Neural cell (in vitro differentiated cells): ENCODE measurements at regions not wholly inside any gene's neighbourhood (a gene's known extent, or its start where the extent isn't known, plus 50 kb on each side); places are given as distances from the start of the nearest gene placed in this dataset.
A peak's percentile ranks its signal among the peaks of the same experiment; 100 is the strongest.

Experiments
- EZH2 ChIP-seq: fragments of 200-600, 300-800 bp; shearing (Covaris generic), sonication (generic); IDR thresholded peaks from 2 replicates; pipeline ENCODE4 v1.6.1; 2014; ENCODE audit warnings: antibody characterized with exemption, low read length, borderline replicate concordance, mild to moderate bottlenecking; ENCODE audit not compliant: insufficient read depth, poor library complexity, severe bottlenecking
- POLR2AphosphoS5 ChIP-seq: IDR thresholded peaks from 2 replicates; pipeline ENCODE4 v1.6.1; 2012
- RAD21 ChIP-seq: fragments of 450-650 bp; conservative IDR thresholded peaks from 2 replicates; pipeline ENCODE4 v1.6.1; 2014; ENCODE audit warnings: antibody characterized with exemption, mild to moderate bottlenecking, moderate library complexity
- TAF1 ChIP-seq: IDR thresholded peaks from 2 replicates; pipeline ENCODE4 v1.6.1; 2012; ENCODE audit warnings: low read depth
- TF ChIP-seq, protein P1 (sequence below): fragments of 450-650 bp; IDR thresholded peaks from 2 replicates; pipeline ENCODE4 v1.5.1; 2014; ENCODE audit warnings: antibody characterized with exemption, mild to moderate bottlenecking, moderate library complexity; ENCODE audit not compliant: poor library complexity, severe bottlenecking
- TF ChIP-seq, protein P2 (sequence below): IDR thresholded peaks from 2 replicates; pipeline ENCODE4 v1.6.1; 2012; ENCODE audit warnings: borderline replicate concordance

DNA sequence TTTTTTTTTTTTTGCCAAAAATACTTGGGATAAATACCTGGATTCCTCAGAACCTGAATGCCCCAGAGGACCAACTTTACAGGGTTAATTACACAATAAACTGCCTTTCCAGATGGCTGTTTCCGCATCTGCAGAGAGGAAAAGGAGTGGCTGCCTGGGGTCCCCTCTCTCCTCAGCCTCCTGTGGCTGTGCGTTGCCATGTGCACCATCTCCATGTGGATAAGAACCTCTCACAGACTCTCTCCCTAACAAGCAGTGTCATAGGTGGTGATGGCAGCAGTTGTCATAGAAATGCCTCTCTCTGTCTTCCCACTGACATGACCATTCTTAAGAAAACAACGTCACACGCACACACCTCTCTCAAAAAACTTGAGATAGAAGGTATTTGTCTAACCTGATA is 179.4 kb downstream of the RPLP1 start:
- no peak for TF ChIP-seq EZH2
- TF ChIP-seq, protein P1, sequence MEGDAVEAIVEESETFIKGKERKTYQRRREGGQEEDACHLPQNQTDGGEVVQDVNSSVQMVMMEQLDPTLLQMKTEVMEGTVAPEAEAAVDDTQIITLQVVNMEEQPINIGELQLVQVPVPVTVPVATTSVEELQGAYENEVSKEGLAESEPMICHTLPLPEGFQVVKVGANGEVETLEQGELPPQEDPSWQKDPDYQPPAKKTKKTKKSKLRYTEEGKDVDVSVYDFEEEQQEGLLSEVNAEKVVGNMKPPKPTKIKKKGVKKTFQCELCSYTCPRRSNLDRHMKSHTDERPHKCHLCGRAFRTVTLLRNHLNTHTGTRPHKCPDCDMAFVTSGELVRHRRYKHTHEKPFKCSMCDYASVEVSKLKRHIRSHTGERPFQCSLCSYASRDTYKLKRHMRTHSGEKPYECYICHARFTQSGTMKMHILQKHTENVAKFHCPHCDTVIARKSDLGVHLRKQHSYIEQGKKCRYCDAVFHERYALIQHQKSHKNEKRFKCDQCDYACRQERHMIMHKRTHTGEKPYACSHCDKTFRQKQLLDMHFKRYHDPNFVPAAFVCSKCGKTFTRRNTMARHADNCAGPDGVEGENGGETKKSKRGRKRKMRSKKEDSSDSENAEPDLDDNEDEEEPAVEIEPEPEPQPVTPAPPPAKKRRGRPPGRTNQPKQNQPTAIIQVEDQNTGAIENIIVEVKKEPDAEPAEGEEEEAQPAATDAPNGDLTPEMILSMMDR = no peak
- TF ChIP-seq POLR2AphosphoS5 = peak; percentile 31
- TF ChIP-seq RAD21 = no peak
- TF ChIP-seq, protein P2, sequence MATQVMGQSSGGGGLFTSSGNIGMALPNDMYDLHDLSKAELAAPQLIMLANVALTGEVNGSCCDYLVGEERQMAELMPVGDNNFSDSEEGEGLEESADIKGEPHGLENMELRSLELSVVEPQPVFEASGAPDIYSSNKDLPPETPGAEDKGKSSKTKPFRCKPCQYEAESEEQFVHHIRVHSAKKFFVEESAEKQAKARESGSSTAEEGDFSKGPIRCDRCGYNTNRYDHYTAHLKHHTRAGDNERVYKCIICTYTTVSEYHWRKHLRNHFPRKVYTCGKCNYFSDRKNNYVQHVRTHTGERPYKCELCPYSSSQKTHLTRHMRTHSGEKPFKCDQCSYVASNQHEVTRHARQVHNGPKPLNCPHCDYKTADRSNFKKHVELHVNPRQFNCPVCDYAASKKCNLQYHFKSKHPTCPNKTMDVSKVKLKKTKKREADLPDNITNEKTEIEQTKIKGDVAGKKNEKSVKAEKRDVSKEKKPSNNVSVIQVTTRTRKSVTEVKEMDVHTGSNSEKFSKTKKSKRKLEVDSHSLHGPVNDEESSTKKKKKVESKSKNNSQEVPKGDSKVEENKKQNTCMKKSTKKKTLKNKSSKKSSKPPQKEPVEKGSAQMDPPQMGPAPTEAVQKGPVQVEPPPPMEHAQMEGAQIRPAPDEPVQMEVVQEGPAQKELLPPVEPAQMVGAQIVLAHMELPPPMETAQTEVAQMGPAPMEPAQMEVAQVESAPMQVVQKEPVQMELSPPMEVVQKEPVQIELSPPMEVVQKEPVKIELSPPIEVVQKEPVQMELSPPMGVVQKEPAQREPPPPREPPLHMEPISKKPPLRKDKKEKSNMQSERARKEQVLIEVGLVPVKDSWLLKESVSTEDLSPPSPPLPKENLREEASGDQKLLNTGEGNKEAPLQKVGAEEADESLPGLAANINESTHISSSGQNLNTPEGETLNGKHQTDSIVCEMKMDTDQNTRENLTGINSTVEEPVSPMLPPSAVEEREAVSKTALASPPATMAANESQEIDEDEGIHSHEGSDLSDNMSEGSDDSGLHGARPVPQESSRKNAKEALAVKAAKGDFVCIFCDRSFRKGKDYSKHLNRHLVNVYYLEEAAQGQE = no peak
- TF ChIP-seq TAF1 = no peak
